ENCODE measurements at regions not wholly inside any gene's neighbourhood (a gene's known extent, or its start where the extent isn't known, plus 50 kb on each side); places are given as distances from the start of the nearest gene placed in this dataset.

DNA sequence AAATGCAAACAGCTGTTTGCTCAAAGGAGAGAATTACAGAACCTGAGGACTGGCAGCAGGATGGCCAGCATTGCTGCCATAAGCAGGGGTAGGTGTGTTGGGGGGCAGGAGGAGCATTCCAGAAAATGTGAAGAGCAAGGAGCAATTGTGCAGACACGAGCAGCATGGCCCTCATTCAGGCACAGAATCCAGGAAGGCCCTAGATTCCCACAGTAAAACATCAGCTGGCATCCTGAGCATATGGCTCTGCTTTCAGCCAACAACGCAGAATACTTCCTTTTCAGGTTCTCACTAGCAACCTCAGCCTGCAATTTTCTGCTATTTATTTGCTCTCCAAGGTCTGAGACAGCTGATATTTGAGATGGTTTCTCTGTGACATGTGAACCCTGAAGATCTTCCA lies 243.4 kb upstream of the POU3F2 start:
- TF ChIP-seq ELF1 (IDR thresholded peaks at IDR 0.05; ENCODE audit: borderline replicate concordance, low read depth) (no peak), SP1 (IDR thresholded peaks at IDR 0.05; ENCODE audit: low read depth) (no peak), FOSL1 (IDR thresholded peaks at IDR 0.05; ENCODE audit: low read depth) (no peak), SIN3A (IDR thresholded peaks at IDR 0.05; ENCODE audit: low read depth) (no peak), RAD21 (IDR thresholded peaks at IDR 0.05; ENCODE audit: low read depth) (no peak), JUND (IDR thresholded peaks at IDR 0.05) (no peak), POLR2A (IDR thresholded peaks at IDR 0.05; ENCODE audit: borderline replicate concordance, extremely low read depth, insufficient read depth, insufficient read length) (no peak)
- TF ChIP-seq, protein P1, sequence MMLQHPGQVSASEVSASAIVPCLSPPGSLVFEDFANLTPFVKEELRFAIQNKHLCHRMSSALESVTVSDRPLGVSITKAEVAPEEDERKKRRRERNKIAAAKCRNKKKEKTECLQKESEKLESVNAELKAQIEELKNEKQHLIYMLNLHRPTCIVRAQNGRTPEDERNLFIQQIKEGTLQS (IDR thresholded peaks at IDR 0.05) = no peak
- TF ChIP-seq, protein P2, sequence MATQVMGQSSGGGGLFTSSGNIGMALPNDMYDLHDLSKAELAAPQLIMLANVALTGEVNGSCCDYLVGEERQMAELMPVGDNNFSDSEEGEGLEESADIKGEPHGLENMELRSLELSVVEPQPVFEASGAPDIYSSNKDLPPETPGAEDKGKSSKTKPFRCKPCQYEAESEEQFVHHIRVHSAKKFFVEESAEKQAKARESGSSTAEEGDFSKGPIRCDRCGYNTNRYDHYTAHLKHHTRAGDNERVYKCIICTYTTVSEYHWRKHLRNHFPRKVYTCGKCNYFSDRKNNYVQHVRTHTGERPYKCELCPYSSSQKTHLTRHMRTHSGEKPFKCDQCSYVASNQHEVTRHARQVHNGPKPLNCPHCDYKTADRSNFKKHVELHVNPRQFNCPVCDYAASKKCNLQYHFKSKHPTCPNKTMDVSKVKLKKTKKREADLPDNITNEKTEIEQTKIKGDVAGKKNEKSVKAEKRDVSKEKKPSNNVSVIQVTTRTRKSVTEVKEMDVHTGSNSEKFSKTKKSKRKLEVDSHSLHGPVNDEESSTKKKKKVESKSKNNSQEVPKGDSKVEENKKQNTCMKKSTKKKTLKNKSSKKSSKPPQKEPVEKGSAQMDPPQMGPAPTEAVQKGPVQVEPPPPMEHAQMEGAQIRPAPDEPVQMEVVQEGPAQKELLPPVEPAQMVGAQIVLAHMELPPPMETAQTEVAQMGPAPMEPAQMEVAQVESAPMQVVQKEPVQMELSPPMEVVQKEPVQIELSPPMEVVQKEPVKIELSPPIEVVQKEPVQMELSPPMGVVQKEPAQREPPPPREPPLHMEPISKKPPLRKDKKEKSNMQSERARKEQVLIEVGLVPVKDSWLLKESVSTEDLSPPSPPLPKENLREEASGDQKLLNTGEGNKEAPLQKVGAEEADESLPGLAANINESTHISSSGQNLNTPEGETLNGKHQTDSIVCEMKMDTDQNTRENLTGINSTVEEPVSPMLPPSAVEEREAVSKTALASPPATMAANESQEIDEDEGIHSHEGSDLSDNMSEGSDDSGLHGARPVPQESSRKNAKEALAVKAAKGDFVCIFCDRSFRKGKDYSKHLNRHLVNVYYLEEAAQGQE (IDR thresholded peaks at IDR 0.05; ENCODE audit: low read depth) = no peak
- H3K79me2 ChIP-seq (ENCODE audit: insufficient read depth, low read length) = no peaks in the 10 kb centered on the region
- H3K9ac ChIP-seq (ENCODE audit: low read length) = no peak overlapping the region
- H3K4me2 ChIP-seq (ENCODE audit: low read length) = no peak overlapping the region
- CTCF ChIA-PET = no interaction called here
- no TSS peak for BruUV-seq (replicated peaks)
- POLR2A ChIA-PET = no interaction called here
- RAD21 ChIA-PET (ENCODE audit: low non-redundant PET in 1 of 2, low total read pairs in 2 of 2, uncharacterized antibody in 2 of 2, unreplicated experiment in 2 of 2) = no interaction called here
- H3K4me1 ChIP-seq (ENCODE audit: control insufficient read depth in 1 of 2, insufficient read depth in 2 of 2, low read length in 2 of 2) = no peaks in the 10 kb centered on the region
- peaks cover 25% of the 10 kb centered on the region; the same call in 1 of the 2 replicates for H3K27me3 ChIP-seq (ENCODE audit: insufficient read depth, low read length)
- no peak overlapping the region for H3K27ac ChIP-seq (ENCODE audit: low read depth, low read length)
- no peaks in the 10 kb centered on the region for H3K9me3 ChIP-seq (ENCODE audit: control insufficient read depth in 1 of 2, insufficient read depth in 1 of 2, low read depth in 1 of 2, low read length in 2 of 2)
- DNase-seq (ENCODE audit: low read depth, low spot score) (no peak), ATAC-seq (no peak)
- intact Hi-C loops (cut with micrococcal nuclease) = no loop called here
- no peak overlapping the region for H2AFZ ChIP-seq (ENCODE audit: low read depth, low read length, poor library complexity, severe bottlenecking)
- no peaks in the 10 kb centered on the region for H3K9me2 ChIP-seq (ENCODE audit: insufficient read depth)
- H3K4me3 ChIP-seq (replicated peaks in 1 of 2; ENCODE audit: low read depth in 1 of 2, low read length in 2 of 2) = no peak overlapping the region
- H4K20me1 ChIP-seq (ENCODE audit: insufficient read depth) = no peaks in the 10 kb centered on the region
- no peaks in the 10 kb centered on the region for H3K36me3 ChIP-seq (ENCODE audit: control insufficient read depth in 1 of 2, insufficient read depth in 2 of 2, low read length in 2 of 2)

Measured in HCT116 (cell line).